Lower leg skin (tissue), 4 donors: ENCODE measurements at regions not wholly inside any gene's neighbourhood (a gene's known extent, or its start where the extent isn't known, plus 50 kb on each side); places are given as distances from the start of the nearest gene placed in this dataset.
"Not testable (repeated sequence)": the region's sequence is repeated elsewhere in the genome, so short reads cannot be mapped to it uniquely, and the experiment has no call there.

ENCODE experiments used
- DNase-seq, 2 donors: peaks; one replicate each; pipeline ENCODE4 v3.0.0-alpha.2; 2019; ENCODE audit warnings: low spot score in 2 of 2
- H3K4me3 ChIP-seq: fragments of 200-600 bp; sonication (generic); 2 replicates; pipeline ENCODE4 v1.5.1; 2017; ENCODE audit warnings: mild to moderate bottlenecking, low read depth; ENCODE audit not compliant: poor library complexity, severe bottlenecking
- CTCF ChIP-seq, 3 donors: fragments of 450-650 bp; IDR thresholded peaks; one replicate each; pipeline ENCODE4 v1.5.1; 2016; ENCODE audit warnings: antibody characterized with exemption in 3 of 3, mild to moderate bottlenecking in 3 of 3, moderate library complexity in 2 of 3
- POLR2A ChIP-seq, 2 donors: fragments of 450-650 bp; IDR thresholded peaks; one replicate each; pipeline ENCODE4 v1.6.1; 2016 to 2017; ENCODE audit warnings: antibody characterized with exemption in 2 of 2, mild to moderate bottlenecking in 1 of 2, moderate library complexity in 1 of 2
- WGBS, 2 donors: methylation state at CpG; one replicate each; pipeline ENCODE4 v1.1.5; 2018; 5-methylcytosine and 5-hydroxymethylcytosine counted together
- intact Hi-C: fragments of 100-400 bp; cut with DNase I; formaldehyde crosslinking; loops from one replicate; pipeline ENCODE4 v1.15.0; 2023; ENCODE audit warnings: low total_unique reads

- TF ChIP-seq CTCF (IDR thresholded peaks at IDR 0.05): no peak
- no peak for TF ChIP-seq POLR2A (IDR thresholded peaks at IDR 0.05)
- no peak for DNase-seq
- WGBS, 2 donors: 65 to 79% methylated on average over 2 of the region's 2 CpGs
- no peak overlapping the region for H3K4me3 ChIP-seq
- intact Hi-C loops: no loop called here
Observed at GRCh38 chr11:90446207-90446606, 223.4 kb upstream of the CHORDC1 start.

- intact Hi-C loops: no loop called here
- WGBS, 2 donors: 92% methylated on average over 4 of the region's 4 CpGs
- TF ChIP-seq CTCF (IDR thresholded peaks at IDR 0.05): no peak
- TF ChIP-seq POLR2A (IDR thresholded peaks at IDR 0.05): no peak
- no peak for DNase-seq
- H3K4me3 ChIP-seq: no peak overlapping the region
Observed at GRCh38 chr11:90438069-90438468, 215.2 kb upstream of the CHORDC1 start.

GRCh38 chr11:90434858-90435257, 212.0 kb upstream of the CHORDC1 start:
- TF ChIP-seq POLR2A (IDR thresholded peaks at IDR 0.05) (no peak), CTCF (IDR thresholded peaks at IDR 0.05) (no peak)
- intact Hi-C loops: no loop called here
- no peak overlapping the region for H3K4me3 ChIP-seq
- no peak for DNase-seq

DNA sequence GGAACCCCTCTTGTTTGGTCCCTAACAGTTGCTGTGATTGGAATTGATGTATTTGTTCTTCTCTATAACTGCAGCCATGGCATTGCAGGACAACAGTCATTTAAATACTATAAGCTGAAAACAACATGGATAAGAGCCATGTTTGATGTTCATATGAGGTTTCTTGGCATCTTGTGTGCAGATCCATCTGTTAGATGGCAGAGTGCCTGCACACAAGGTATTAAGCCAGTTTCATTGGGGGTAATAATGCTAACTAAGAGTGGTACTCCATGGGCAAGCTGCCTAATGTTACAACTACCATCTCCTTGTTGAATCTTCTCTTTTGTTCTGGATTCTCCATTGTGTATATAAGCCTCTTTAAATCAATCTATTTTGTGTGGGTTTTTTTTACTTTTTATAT, 206.0 kb upstream of the CHORDC1 start:
- intact Hi-C loops: no loop called here
- DNase-seq: no peak
- H3K4me3 ChIP-seq: no peak overlapping the region
- TF ChIP-seq CTCF (IDR thresholded peaks at IDR 0.05): no peak
- no peak for TF ChIP-seq POLR2A (IDR thresholded peaks at IDR 0.05)

DNA sequence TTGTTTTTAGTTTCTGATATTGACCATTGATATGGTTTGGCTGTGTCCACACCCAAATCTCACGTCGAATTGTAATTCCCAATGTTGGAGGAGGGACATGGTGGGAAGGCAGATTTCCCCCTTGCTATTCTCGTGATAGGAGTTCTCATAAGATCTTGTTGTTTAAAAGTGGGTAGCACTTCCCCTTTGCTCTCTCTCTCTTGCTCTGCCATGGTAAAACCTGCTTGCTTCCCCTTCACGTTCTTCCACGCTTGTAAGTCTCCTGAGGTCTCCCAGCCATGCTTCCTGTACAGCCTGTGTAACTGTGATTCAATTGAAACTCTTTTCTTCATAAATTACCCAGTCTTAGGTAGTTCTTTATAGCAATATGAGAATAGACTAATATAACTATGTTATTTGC, 203.6 kb upstream of the CHORDC1 start:
- intact Hi-C loops: no loop called here
- no peak for DNase-seq
- 76 to 80% methylated on average over 5 of the region's 5 CpGs for WGBS, 2 donors
- H3K4me3 ChIP-seq: no peak overlapping the region
- TF ChIP-seq CTCF (IDR thresholded peaks at IDR 0.05) (no peak), POLR2A (IDR thresholded peaks at IDR 0.05) (no peak)

DNA sequence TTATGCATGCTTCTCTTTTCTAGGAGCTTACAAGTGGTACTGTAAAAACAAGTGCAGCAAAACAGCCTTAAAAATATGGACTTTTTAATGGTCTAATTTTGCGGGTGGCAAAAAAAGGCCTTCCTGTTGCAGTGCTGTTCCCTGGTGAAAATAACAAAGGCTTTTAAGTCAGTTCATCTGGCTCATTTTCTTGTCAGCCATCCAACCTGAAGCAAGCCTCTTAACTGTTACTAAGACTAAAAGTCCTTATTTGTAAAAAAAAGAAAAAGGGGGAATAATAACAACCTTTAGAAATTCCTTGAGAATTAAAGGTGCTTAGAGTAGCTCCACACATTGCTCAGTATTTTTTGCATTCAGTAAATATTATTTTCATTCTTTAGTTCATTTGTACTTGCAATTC, 200.5 kb upstream of the CHORDC1 start:
- TF ChIP-seq CTCF (IDR thresholded peaks at IDR 0.05) (no peak), POLR2A (IDR thresholded peaks at IDR 0.05) (no peak)
- no peak for DNase-seq

DNA sequence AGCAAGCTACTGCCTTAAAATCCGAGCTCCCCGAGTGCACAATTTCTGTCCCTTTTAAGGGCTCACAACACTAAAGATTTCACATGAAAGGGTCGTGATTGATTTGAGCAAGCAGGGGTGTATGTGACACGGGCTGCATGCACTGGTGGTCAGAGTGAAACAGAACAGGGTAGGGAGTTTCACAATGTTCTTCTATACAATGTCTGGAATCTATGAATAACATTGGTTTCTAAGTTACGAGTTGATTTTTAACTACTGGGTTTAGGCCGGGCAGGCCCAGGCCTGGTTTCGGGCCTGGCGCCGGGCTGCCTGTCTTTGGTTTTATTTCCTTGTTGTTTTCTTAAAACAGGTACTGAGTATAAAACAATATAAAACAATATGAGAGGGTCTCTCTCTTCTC, 199.9 kb upstream of the CHORDC1 start:
- H3K4me3 ChIP-seq, DNase-seq, intact Hi-C loops: not testable (repeated sequence)
- 74 to 77% methylated on average over 9 of the region's 9 CpGs for WGBS, 2 donors

More for the DNA sequence above, 200.5 kb upstream of the CHORDC1 start:
- WGBS, 2 donors: 58 to 60% methylated on average over 1 of the region's 1 CpG
- H3K4me3 ChIP-seq: no peak overlapping the region
- intact Hi-C loops: no loop called here
